ENCODE measurements at regions not wholly inside any gene's neighbourhood (a gene's known extent, or its start where the extent isn't known, plus 50 kb on each side); places are given as distances from the start of the nearest gene placed in this dataset.

DNA sequence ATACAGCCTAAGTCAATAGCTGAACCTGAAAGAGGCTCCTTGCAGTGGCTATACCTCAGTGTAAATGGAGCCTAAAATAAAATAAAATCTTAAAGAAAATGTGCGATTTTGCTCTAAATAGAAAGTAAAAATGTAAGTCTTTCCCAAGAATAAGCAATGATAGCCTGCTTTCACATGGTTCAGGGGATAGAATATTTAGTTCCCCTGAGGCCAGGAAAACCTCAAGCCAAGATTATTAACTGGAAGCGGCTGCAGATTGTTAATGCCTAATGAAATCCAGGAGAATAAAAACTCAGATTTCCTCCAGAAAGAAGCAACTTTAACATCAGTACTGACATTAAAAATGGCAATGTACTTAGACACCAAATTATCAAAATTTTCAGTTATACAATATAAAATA is 463.7 kb downstream of the CYLC2 start:
- TF ChIP-seq, protein P1, sequence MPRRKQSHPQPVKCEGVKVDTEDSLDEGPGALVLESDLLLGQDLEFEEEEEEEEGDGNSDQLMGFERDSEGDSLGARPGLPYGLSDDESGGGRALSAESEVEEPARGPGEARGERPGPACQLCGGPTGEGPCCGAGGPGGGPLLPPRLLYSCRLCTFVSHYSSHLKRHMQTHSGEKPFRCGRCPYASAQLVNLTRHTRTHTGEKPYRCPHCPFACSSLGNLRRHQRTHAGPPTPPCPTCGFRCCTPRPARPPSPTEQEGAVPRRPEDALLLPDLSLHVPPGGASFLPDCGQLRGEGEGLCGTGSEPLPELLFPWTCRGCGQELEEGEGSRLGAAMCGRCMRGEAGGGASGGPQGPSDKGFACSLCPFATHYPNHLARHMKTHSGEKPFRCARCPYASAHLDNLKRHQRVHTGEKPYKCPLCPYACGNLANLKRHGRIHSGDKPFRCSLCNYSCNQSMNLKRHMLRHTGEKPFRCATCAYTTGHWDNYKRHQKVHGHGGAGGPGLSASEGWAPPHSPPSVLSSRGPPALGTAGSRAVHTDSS (tag by site-specific recombination; IDR thresholded peaks at IDR 0.05), result no peak
- TF ChIP-seq ZBTB17 (tag by site-specific recombination; IDR thresholded peaks at IDR 0.05) (no peak), WT1 (tag by site-specific recombination; IDR thresholded peaks at IDR 0.05) (no peak), GLI2 (tag by site-specific recombination; IDR thresholded peaks at IDR 0.05; ENCODE audit: borderline replicate concordance, low read depth) (no peak), ZNF600 (tag by site-specific recombination; IDR thresholded peaks at IDR 0.05) (no peak), KLF9 (tag by site-specific recombination; IDR thresholded peaks at IDR 0.05; ENCODE audit: low read depth) (no peak), ZNF555 (tag by site-specific recombination; conservative IDR thresholded peaks at IDR 0.05) (no peak), SETDB1 (IDR thresholded peaks at IDR 0.05; ENCODE audit: insufficient read length, low read length) (no peak), PRDM1 (tag by site-specific recombination; IDR thresholded peaks at IDR 0.05) (no peak), ZNF664 (tag by site-specific recombination; IDR thresholded peaks at IDR 0.05) (no peak), ZNF214 (tag by site-specific recombination; IDR thresholded peaks at IDR 0.05; ENCODE audit: borderline replicate concordance) (no peak), ZNF510 (tag by site-specific recombination; IDR thresholded peaks at IDR 0.05; ENCODE audit: insufficient replicate concordance) (no peak), GLI4 (tag by site-specific recombination; IDR thresholded peaks at IDR 0.05) (no peak), ZNF433 (tag by site-specific recombination; IDR thresholded peaks at IDR 0.05; ENCODE audit: low read depth) (no peak)
- TF ChIP-seq, protein P2, sequence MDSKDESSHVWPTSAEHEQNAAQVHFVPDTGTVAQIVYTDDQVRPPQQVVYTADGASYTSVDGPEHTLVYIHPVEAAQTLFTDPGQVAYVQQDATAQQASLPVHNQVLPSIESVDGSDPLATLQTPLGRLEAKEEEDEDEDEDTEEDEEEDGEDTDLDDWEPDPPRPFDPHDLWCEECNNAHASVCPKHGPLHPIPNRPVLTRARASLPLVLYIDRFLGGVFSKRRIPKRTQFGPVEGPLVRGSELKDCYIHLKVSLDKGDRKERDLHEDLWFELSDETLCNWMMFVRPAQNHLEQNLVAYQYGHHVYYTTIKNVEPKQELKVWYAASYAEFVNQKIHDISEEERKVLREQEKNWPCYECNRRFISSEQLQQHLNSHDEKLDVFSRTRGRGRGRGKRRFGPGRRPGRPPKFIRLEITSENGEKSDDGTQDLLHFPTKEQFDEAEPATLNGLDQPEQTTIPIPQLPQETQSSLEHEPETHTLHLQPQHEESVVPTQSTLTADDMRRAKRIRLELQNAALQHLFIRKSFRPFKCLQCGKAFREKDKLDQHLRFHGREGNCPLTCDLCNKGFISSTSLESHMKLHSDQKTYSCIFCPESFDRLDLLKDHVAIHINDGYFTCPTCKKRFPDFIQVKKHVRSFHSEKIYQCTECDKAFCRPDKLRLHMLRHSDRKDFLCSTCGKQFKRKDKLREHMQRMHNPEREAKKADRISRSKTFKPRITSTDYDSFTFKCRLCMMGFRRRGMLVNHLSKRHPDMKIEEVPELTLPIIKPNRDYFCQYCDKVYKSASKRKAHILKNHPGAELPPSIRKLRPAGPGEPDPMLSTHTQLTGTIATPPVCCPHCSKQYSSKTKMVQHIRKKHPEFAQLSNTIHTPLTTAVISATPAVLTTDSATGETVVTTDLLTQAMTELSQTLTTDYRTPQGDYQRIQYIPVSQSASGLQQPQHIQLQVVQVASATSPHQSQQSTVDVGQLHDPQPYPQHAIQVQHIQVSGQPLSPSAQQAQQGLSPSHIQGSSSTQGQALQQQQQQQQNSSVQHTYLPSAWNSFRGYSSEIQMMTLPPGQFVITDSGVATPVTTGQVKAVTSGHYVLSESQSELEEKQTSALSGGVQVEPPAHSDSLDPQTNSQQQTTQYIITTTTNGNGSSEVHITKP (tag by site-specific recombination; IDR thresholded peaks at IDR 0.05), result no peak
- TF ChIP-seq, protein P3, sequence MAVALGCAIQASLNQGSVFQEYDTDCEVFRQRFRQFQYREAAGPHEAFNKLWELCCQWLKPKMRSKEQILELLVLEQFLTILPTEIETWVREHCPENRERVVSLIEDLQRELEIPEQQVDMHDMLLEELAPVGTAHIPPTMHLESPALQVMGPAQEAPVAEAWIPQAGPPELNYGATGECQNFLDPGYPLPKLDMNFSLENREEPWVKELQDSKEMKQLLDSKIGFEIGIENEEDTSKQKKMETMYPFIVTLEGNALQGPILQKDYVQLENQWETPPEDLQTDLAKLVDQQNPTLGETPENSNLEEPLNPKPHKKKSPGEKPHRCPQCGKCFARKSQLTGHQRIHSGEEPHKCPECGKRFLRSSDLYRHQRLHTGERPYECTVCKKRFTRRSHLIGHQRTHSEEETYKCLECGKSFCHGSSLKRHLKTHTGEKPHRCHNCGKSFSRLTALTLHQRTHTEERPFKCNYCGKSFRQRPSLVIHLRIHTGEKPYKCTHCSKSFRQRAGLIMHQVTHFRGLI (tag by site-specific recombination; IDR thresholded peaks at IDR 0.05), result no peak
- TF ChIP-seq, protein P4, sequence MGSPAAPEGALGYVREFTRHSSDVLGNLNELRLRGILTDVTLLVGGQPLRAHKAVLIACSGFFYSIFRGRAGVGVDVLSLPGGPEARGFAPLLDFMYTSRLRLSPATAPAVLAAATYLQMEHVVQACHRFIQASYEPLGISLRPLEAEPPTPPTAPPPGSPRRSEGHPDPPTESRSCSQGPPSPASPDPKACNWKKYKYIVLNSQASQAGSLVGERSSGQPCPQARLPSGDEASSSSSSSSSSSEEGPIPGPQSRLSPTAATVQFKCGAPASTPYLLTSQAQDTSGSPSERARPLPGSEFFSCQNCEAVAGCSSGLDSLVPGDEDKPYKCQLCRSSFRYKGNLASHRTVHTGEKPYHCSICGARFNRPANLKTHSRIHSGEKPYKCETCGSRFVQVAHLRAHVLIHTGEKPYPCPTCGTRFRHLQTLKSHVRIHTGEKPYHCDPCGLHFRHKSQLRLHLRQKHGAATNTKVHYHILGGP (tag by site-specific recombination; IDR thresholded peaks at IDR 0.05), result no peak
- Histone ChIP-seq H3K4me3 (ENCODE audit: low read depth, low read length) (no peak overlapping the region), H3K27ac (ENCODE audit: extremely low read depth, low read depth, low read length) (no peak overlapping the region), H3K36me3 (ENCODE audit: control insufficient read depth in 2 of 2, insufficient read depth in 1 of 2, low read length in 2 of 2) (no peaks in the 10 kb centered on the region), H3K4me1 (ENCODE audit: control insufficient read depth, insufficient read depth, low read length) (no peaks in the 10 kb centered on the region), H3K9me3 (ENCODE audit: control insufficient read depth, insufficient read depth, low read depth, low read length) (no peaks in the 10 kb centered on the region)
- CTCF ChIA-PET, result no interaction called here
- POLR2A ChIA-PET, result no interaction called here

DNA sequence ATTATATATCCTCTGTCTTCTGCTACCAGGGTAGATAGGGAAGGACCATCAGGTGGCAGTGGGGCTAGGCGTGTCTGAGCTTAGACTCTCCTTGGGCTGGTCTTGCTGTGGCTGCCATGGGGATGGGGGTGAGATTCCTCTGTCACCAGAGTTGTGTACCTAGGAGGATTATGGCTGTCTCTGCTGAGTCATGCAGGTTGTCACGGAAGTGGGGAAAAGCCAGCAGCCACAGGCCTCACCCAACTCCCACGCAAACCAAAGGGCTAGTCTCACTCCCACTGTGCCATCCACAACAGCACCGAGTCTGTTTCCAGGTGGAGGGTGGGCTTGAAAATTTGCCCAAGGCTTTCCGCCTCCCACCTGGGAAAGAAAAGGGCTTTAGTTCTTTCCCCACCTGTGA is 476.1 kb downstream of the CYLC2 start:
- H3K36me3 ChIP-seq (ENCODE audit: control insufficient read depth in 2 of 2, insufficient read depth in 1 of 2, low read length in 2 of 2), result no peaks in the 10 kb centered on the region
- TF ChIP-seq ZNF843 (tag by site-specific recombination; IDR thresholded peaks at IDR 0.05), result no peak
- CTCF ChIA-PET, result no interaction called here
- POLR2A ChIA-PET, result no interaction called here
- H3K4me1 ChIP-seq (ENCODE audit: control insufficient read depth, insufficient read depth, low read length), result no peaks in the 10 kb centered on the region
- no peak overlapping the region for H3K27ac ChIP-seq (ENCODE audit: extremely low read depth, low read depth, low read length)
- no peak overlapping the region for H3K4me3 ChIP-seq (ENCODE audit: low read depth, low read length)
- no peaks in the 10 kb centered on the region for H3K9me3 ChIP-seq (ENCODE audit: control insufficient read depth, insufficient read depth, low read depth, low read length)
